ENCODE measurements at regions not wholly inside any gene's neighbourhood (a gene's known extent, or its start where the extent isn't known, plus 50 kb on each side); places are given as distances from the start of the nearest gene placed in this dataset.

- peak; percentile 17 for DNase-seq (ENCODE audit: low read depth)
Measured at GRCh38 chr12:124162151-124163110, 132.5 kb upstream of the RFLNA start.

- no peak for DNase-seq (ENCODE audit: low read depth)
Measured at GRCh38 chr12:124165695-124166094, 129.2 kb upstream of the RFLNA start.

- DNase-seq (ENCODE audit: low read depth) = no peak
Measured at GRCh38 chr12:124167141-124167540, 127.8 kb upstream of the RFLNA start.

DNA sequence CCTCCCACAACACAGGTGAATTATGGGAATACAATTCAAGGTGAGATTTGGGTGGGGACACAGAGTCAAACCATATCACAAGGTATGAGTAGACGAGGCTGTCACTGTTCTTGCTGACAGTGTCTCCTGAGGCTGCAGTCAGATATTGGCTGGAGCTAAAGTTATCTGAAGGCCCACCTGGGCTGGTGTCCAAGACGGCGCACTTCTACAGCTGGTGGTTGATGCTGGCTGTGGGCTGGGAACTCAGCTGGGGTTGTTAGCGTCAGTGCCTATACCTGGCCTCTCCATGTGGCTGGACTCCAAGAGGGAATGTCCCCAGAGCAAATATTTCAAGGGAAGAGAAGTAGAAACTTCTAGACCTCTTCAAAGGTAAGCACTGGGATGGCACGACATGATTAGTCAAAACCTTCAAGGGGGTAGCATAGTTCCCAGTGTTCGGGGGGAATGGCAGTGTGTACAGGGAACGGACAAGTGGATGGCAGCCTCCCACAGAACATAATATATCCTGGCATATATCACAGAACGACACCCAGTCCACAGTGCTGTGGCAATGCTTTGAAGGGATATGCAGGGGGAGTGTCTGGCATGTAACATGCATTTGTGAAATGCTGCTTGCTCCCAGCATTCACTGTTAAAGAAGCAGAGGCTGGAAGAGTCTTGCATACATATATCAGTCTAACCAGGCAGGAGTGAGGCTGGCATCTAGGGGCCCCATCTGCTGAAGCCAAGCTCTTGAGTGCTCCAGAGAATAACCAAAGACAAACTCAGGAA lies 126.7 kb upstream of the RFLNA start:
- DNase-seq (ENCODE audit: low read depth) = no peak

- DNase-seq (ENCODE audit: low read depth) = no peak
Measured at GRCh38 chr12:124169577-124170284, 125.2 kb upstream of the RFLNA start.

DNA sequence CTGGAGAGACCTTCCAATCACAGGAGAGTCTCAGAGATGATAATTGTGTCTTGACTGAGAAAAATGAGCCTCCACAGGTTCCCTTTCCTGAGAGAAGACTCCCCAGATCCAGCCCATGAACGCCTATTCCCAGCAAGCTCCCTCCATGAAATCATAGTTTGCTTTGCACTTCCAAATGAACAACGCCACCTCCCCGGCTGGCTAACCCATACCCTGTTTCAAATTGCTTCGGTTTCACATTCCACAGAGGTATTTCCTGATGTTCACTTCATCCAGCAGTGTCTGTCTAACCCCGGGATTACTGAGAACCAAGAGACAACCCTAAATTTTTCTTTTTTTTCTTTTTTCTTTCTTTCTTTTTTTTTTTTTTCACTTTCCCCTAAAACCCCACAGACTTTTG lies 124.1 kb upstream of the RFLNA start:
- no peak for DNase-seq (ENCODE audit: low read depth)

DNA sequence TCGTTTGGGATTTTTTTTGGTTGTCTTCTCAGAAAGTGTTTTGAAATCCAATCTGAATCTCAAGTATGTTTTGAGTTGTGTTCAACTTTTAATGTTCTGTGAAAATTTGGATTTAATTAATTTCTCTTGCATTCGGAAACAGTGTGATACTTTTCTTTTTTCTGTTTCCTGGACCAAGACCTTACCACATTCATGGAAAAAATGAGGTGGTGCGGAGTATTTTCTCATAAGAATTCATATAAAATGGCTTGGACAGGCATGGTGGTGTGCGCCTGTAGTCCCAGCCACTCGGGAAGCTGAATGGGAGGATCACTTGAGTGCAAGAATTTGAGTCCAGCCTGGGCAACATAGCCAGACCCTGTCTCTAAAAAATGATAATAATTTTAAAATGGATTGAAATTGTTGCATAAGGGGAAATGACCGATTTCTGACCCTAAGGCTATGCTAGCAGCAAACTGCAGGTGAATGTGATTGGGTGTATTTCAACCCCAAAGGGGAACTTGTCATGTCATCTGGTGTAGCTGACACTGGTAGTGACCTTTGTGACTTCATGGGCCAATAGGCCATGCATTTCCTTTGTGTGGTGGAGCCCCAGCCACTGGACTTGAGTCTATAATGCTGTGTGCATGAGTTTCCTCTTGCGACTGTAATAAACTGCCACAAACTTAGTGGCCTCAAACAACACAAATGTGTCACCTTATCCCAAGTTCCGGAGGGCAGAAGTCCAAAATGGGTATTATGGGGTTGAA lies 123.5 kb upstream of the RFLNA start:
- DNase-seq (ENCODE audit: low read depth) = no peak

GRCh38 chr12:124172636-124173035 lies 122.3 kb upstream of the RFLNA start:
- DNase-seq (ENCODE audit: low read depth) = peak; percentile 91

GRCh38 chr12:124173692-124174091 lies 121.2 kb upstream of the RFLNA start:
- no peak for DNase-seq (ENCODE audit: low read depth)

DNA sequence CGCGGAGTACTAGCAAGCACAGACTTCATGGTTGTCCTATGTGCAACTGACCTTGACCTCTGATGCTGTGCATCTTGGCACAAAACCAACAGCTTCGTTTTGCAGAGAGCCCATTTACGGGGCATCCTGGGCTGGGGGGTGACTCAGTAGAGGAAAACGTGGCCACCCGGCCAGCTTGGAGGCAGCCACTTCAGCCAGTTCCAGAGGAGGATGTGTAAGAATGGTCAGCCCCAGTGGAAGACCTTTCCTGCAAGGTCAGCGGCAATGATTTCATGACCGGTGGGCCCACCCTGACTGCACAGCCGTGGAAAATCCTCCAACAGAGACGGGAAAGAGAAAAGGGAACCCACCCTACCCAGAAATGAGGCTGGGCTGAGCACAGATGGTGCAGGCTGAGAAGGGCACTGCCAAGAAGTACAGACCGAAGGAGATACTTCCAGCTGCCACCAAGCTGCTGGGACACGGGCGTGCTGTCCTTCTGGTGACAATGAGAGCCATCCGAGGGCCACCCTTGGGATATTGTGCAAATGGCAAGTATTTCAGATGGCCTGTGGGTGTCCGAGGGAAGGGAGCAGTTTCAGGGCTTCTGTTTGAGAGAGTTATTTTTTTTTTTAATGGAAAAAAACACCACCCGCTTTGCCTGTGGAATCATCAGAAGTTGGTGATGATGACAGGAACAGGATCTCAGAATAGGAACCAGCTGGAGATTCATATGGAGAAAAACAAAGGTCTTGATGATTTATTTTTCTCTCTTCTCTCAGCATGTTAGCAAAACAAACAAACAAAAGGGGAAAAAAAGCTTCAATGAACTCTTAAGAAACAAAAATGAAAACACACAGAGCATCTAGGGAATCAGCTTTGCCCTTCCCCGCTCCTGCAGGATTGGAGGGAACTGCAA lies 120.2 kb upstream of the RFLNA start:
- DNase-seq (ENCODE audit: low read depth) = peak; percentile 86

DNA sequence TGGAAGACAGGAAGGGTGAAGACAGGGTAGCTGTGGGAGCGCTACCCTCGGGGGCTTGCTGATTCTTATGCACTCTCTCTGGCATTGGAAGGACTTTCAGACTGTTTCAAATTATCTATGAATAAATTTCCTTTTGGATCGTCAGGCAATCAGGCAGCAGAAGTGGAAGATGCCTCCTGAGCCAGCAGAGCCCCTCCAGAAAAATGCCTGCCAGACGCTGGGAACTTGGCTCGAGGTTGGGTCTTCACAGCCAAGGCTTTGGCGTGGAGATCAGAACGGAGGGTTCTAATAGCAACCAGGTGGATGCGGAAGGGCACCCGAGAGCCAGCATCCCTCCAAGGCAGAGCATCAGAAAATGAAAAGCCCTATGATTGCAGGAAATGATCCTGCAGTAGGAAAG lies 119.2 kb upstream of the RFLNA start:
- no peak for DNase-seq (ENCODE audit: low read depth)

DNA sequence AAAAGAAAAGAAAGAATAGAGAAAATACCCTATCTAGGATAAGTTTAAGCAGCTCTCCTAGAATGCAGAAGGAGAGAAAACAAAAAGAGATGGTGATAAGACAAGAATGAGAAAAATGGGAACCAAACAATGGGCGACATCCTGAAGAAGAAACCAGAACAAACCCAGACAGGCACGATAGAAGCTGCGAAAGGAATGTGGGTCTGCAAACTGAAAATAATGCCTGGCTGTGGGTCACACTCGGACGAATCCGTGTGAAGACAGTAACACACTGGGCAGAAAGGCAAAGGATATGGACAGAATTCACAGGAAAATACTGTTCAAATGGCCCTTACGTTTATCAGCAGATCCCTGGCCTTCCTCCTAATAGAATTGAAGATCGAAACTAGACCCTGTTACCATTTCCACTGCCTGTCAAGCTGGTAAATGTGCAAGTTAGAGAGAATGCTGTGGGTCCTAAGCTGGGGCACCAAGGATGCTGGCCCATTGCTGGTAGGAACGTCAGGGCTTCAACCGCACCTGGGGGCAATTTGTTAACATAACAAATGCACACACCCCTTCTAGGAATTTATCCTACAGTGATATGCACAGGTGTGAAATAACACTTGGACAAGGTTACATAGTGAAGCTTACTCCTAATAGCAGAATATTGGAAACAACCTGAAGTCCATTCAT lies 117.5 kb upstream of the RFLNA start:
- DNase-seq (ENCODE audit: low read depth) = no peak

GRCh38 chr12:124177951-124178316 lies 117.0 kb upstream of the RFLNA start:
- no peak for DNase-seq (ENCODE audit: low read depth)

GRCh38 chr12:124179936-124180607 lies 114.8 kb upstream of the RFLNA start:
- no peak for DNase-seq (ENCODE audit: low read depth)

GRCh38 chr12:124183172-124183571 lies 111.7 kb upstream of the RFLNA start:
- no peak for DNase-seq (ENCODE audit: low read depth)

DNA sequence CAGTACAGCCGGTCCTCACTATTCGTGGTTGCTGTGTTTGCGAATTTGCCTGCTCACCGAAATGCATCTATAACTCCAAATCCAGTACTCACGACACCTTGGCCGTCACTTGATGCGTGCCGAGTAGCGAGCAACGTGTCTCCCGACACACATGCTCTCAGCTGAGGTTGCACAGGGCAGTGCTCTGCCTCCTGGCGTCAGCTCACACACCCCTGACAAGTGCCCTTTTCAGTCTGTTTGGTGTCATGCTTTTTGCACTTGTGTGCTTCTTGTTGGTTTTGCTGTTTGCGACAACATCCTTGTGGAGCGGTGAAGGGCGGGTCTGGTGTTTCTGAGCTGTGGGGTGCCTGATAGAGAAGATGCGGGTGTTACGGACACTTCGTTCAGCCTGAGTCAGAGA lies 110.4 kb upstream of the RFLNA start:
- DNase-seq (ENCODE audit: low read depth) = no peak

- no peak for DNase-seq (ENCODE audit: low read depth)
Measured at GRCh38 chr12:124185971-124186686, 108.8 kb upstream of the RFLNA start.

DNA sequence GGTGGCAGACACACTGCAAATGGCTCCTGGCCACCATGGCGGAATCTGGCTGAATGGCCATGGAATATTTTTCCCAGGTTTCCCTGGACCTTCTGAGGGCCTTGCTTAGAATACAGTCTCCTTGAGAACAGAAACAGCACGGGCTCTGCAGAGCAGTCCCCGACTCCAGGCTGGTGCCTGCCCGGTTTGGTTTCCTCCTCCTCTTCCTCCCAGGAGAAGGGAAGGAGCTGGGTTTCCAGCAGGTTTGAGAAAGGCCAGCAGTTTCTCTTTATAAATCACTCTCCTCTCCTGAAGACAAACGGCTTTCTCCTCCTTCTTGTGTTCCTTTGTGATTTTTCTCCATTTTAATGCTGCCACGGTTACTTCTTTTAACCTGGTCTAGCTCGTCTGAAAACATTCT lies 106.8 kb upstream of the RFLNA start:
- no peak for DNase-seq (ENCODE audit: low read depth)

Measured in ELR (cell line).